ENCODE measurements at regions not wholly inside any gene's neighbourhood (a gene's known extent, or its start where the extent isn't known, plus 50 kb on each side); places are given as distances from the start of the nearest gene placed in this dataset.

- DNase-seq: no peak
Measured at GRCh38 chr7:118298771-118299170, 74.3 kb downstream of the ANKRD7 start.

- DNase-seq: no peak
Measured at GRCh38 chr7:118300177-118300576, 75.7 kb downstream of the ANKRD7 start.

- no peak for DNase-seq
Measured at GRCh38 chr7:118304100-118304499, 79.6 kb downstream of the ANKRD7 start.

GRCh38 chr7:118305671-118306070 is 81.2 kb downstream of the ANKRD7 start:
- no peak for DNase-seq

GRCh38 chr7:118306771-118307170 is 82.3 kb downstream of the ANKRD7 start:
- DNase-seq: no peak

GRCh38 chr7:118311121-118311836 is 86.8 kb downstream of the ANKRD7 start:
- DNase-seq: no peak

GRCh38 chr7:118312051-118312450 is 87.5 kb downstream of the ANKRD7 start:
- DNase-seq: no peak

GRCh38 chr7:118312966-118313365 is 88.5 kb downstream of the ANKRD7 start:
- DNase-seq: no peak

- DNase-seq: no peak
Measured at GRCh38 chr7:118324790-118325449, 100.4 kb downstream of the ANKRD7 start.

GRCh38 chr7:118325450-118325808 is 100.9 kb downstream of the ANKRD7 start:
- no peak for DNase-seq

- DNase-seq: no peak
Measured at GRCh38 chr7:118327174-118327573, 102.7 kb downstream of the ANKRD7 start.

- DNase-seq: no peak
Measured at GRCh38 chr7:118328505-118329211, 104.2 kb downstream of the ANKRD7 start.

- DNase-seq: no peak
Measured at GRCh38 chr7:118330388-118330787, 105.9 kb downstream of the ANKRD7 start.

- no peak for DNase-seq
Measured at GRCh38 chr7:118346748-118347147, 122.2 kb downstream of the ANKRD7 start.

GRCh38 chr7:118349604-118350003 is 125.1 kb downstream of the ANKRD7 start:
- no peak for DNase-seq

- DNase-seq: no peak
Measured at GRCh38 chr7:118350260-118350659, 125.8 kb downstream of the ANKRD7 start.

GRCh38 chr7:118352867-118353453 is 128.5 kb downstream of the ANKRD7 start:
- peak; percentile 10 to 60 for DNase-seq

- DNase-seq: no peak
Measured at GRCh38 chr7:118366363-118366762, 141.9 kb downstream of the ANKRD7 start.

GRCh38 chr7:118368958-118369357 is 144.5 kb downstream of the ANKRD7 start:
- DNase-seq: no peak

- no peak for DNase-seq
Measured at GRCh38 chr7:118369987-118370386, 145.5 kb downstream of the ANKRD7 start.

GRCh38 chr7:118372530-118372929 is 148.0 kb downstream of the ANKRD7 start:
- peak in 1 of 2 experiments; percentile 55 for DNase-seq

GRCh38 chr7:118389629-118390028 is 165.1 kb downstream of the ANKRD7 start:
- DNase-seq: no peak

- DNase-seq: no peak
Measured at GRCh38 chr7:118404211-118404610, 179.7 kb downstream of the ANKRD7 start.

GRCh38 chr7:118418433-118418832 is 193.9 kb downstream of the ANKRD7 start:
- DNase-seq: no peak
